SK-N-SH treated with all-trans-retinoic acid at 6 μM for 48 hours (cell line): ENCODE measurements at regions not wholly inside any gene's neighbourhood (a gene's known extent, or its start where the extent isn't known, plus 50 kb on each side); places are given as distances from the start of the nearest gene placed in this dataset.

Experiments used
- ATAC-seq: fragments of 200-7000 bp; cut with Tn5 transposase; 3 replicates; pipeline ENCODE4 v1.9.1; 2020; ENCODE audit warnings: mild to moderate bottlenecking, moderate library complexity
- BACH2 ChIP-seq: fragments of 250-450 bp; sonication (Bioruptor Pico); IDR thresholded peaks from 2 replicates; pipeline ENCODE4 v1.9.0; 2021; ENCODE audit warnings: mild to moderate bottlenecking, borderline replicate concordance
- CSDC2 ChIP-seq: fragments of 250-450 bp; sonication (Bioruptor Pico); IDR thresholded peaks from 2 replicates; pipeline ENCODE4 v1.5.0; 2020; ENCODE audit warnings: mild to moderate bottlenecking, moderate library complexity
- ISL1 ChIP-seq: fragments of 250-450 bp; sonication (Bioruptor Pico); IDR thresholded peaks from 2 replicates; pipeline ENCODE4 v2.1.2; 2022; ENCODE audit warnings: mild to moderate bottlenecking, moderate library complexity
- OSR1 ChIP-seq: fragments of 250-450 bp; sonication (Bioruptor Pico); IDR thresholded peaks from 2 replicates; pipeline ENCODE4 v1.8.0; 2022; ENCODE audit warnings: moderate library complexity, mild to moderate bottlenecking, inconsistent platforms
- PPARA ChIP-seq: fragments of 250-450 bp; sonication (Bioruptor Pico); IDR thresholded peaks from 2 replicates; pipeline ENCODE4 v1.5.0; 2020; ENCODE audit warnings: mild to moderate bottlenecking, borderline replicate concordance
- SNAI2 ChIP-seq: fragments of 250-450 bp; sonication (Bioruptor Pico); IDR thresholded peaks from 2 replicates; pipeline ENCODE4 v1.5.0; 2020; ENCODE audit warnings: mild to moderate bottlenecking, moderate library complexity
- TCF4 ChIP-seq: fragments of 250-450 bp; sonication (Bioruptor Pico); IDR thresholded peaks from 2 replicates; pipeline ENCODE4 v1.8.0; 2021; ENCODE audit warnings: mild to moderate bottlenecking, moderate library complexity, borderline replicate concordance
- TOX ChIP-seq: fragments of 250-450 bp; sonication (Bioruptor Pico); IDR thresholded peaks from 2 replicates; pipeline ENCODE4 v1.8.0; 2021; ENCODE audit warnings: mild to moderate bottlenecking, moderate library complexity, borderline replicate concordance
- ZC3H10 ChIP-seq: fragments of 250-450 bp; sonication (Bioruptor Pico); IDR thresholded peaks from 2 replicates; pipeline ENCODE4 v1.5.1; 2021; ENCODE audit warnings: mild to moderate bottlenecking, moderate library complexity
- ZFP3 ChIP-seq: fragments of 250-450 bp; sonication (Bioruptor Pico); IDR thresholded peaks from 2 replicates; pipeline ENCODE4 v1.5.0; 2020; ENCODE audit warnings: mild to moderate bottlenecking, moderate library complexity
- ZFP30 ChIP-seq: fragments of 450-650 bp; formaldehyde crosslinking; IDR thresholded peaks from 2 replicates; pipeline ENCODE4 v1.5.0; 2022; ENCODE audit warnings: mild to moderate bottlenecking, moderate library complexity
- ZNF565 ChIP-seq: fragments of 450-650 bp; formaldehyde crosslinking; conservative IDR thresholded peaks from 2 replicates; pipeline ENCODE4 v1.5.0; 2020; ENCODE audit warnings: low read depth, mild to moderate bottlenecking, moderate library complexity
- ZNF70 ChIP-seq: fragments of 450-650 bp; formaldehyde crosslinking; IDR thresholded peaks from 2 replicates; pipeline ENCODE4 v1.5.0; 2020; ENCODE audit warnings: mild to moderate bottlenecking, moderate library complexity
- ZNF8 ChIP-seq: fragments of 450-650 bp; formaldehyde crosslinking; IDR thresholded peaks from 2 replicates; pipeline ENCODE4 v1.5.0; 2020; ENCODE audit warnings: mild to moderate bottlenecking, moderate library complexity
- TF ChIP-seq, protein P1 (sequence below): fragments of 250-450 bp; sonication (Bioruptor Pico); IDR thresholded peaks from 2 replicates; pipeline ENCODE4 v1.8.0; 2021; ENCODE audit warnings: low read depth, mild to moderate bottlenecking, moderate library complexity, borderline replicate concordance
- TF ChIP-seq, protein P2 (sequence below): fragments of 250-450 bp; sonication (Bioruptor Pico); IDR thresholded peaks from 2 replicates; pipeline ENCODE4 v1.8.0; 2020; ENCODE audit warnings: mild to moderate bottlenecking, moderate library complexity, borderline replicate concordance
- TF ChIP-seq, protein P3 (sequence below): fragments of 250-450 bp; sonication (Bioruptor Pico); IDR thresholded peaks from 2 replicates; pipeline ENCODE4 v1.5.1; 2020; ENCODE audit warnings: low read depth, mild to moderate bottlenecking, moderate library complexity
- TF ChIP-seq, protein P4 (sequence below): fragments of 250-450 bp; sonication (Bioruptor Pico); IDR thresholded peaks from 2 replicates; pipeline ENCODE4 v1.5.1; 2021; ENCODE audit warnings: mild to moderate bottlenecking, moderate library complexity

DNA sequence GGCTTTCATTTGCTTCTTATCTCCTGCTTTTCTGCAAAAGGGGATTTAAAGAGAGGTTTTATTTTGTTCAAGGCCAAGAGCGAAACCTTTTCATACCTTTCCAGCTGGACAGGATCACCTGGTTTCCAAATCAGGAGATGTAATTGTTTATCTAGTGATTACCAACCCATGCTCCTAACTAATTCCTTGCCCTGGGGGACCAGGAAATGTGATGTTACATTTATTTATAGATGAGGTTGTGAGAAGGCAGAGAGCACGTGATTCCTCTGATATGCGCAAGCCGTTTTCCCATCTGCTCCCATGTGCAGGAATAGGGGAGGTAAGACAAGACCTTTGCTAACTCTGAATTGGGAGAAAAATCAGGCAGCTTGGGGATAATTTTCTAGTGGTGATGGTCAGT, 507.2 kb upstream of the LARGE1 start:
- no peak for ATAC-seq
- TF ChIP-seq ZC3H10 (CRISPR knock-in tag) = no peak
- TF ChIP-seq, protein P1, sequence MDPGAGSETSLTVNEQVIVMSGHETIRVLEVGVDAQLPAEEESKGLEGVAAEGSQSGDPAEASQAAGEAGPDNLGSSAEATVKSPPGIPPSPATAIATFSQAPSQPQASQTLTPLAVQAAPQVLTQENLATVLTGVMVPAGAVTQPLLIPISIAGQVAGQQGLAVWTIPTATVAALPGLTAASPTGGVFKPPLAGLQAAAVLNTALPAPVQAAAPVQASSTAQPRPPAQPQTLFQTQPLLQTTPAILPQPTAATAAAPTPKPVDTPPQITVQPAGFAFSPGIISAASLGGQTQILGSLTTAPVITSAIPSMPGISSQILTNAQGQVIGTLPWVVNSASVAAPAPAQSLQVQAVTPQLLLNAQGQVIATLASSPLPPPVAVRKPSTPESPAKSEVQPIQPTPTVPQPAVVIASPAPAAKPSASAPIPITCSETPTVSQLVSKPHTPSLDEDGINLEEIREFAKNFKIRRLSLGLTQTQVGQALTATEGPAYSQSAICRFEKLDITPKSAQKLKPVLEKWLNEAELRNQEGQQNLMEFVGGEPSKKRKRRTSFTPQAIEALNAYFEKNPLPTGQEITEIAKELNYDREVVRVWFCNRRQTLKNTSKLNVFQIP (CRISPR knock-in tag) = no peak
- no peak for TF ChIP-seq BACH2 (CRISPR knock-in tag)
- no peak for TF ChIP-seq ZNF8
- no peak for TF ChIP-seq ZFP30 (CRISPR knock-in tag)
- TF ChIP-seq, protein P2, sequence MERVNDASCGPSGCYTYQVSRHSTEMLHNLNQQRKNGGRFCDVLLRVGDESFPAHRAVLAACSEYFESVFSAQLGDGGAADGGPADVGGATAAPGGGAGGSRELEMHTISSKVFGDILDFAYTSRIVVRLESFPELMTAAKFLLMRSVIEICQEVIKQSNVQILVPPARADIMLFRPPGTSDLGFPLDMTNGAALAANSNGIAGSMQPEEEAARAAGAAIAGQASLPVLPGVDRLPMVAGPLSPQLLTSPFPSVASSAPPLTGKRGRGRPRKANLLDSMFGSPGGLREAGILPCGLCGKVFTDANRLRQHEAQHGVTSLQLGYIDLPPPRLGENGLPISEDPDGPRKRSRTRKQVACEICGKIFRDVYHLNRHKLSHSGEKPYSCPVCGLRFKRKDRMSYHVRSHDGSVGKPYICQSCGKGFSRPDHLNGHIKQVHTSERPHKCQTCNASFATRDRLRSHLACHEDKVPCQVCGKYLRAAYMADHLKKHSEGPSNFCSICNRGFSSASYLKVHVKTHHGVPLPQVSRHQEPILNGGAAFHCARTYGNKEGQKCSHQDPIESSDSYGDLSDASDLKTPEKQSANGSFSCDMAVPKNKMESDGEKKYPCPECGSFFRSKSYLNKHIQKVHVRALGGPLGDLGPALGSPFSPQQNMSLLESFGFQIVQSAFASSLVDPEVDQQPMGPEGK (CRISPR knock-in tag) = no peak
- TF ChIP-seq ZNF565 (CRISPR knock-in tag) = no peak
- TF ChIP-seq ZFP3 (CRISPR knock-in tag) = no peak
- TF ChIP-seq PPARA (CRISPR knock-in tag) = no peak
- TF ChIP-seq, protein P3, sequence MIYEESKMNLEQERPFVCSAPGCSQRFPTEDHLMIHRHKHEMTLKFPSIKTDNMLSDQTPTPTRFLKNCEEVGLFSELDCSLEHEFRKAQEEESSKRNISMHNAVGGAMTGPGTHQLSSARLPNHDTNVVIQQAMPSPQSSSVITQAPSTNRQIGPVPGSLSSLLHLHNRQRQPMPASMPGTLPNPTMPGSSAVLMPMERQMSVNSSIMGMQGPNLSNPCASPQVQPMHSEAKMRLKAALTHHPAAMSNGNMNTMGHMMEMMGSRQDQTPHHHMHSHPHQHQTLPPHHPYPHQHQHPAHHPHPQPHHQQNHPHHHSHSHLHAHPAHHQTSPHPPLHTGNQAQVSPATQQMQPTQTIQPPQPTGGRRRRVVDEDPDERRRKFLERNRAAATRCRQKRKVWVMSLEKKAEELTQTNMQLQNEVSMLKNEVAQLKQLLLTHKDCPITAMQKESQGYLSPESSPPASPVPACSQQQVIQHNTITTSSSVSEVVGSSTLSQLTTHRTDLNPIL = no peak
- no peak for TF ChIP-seq TOX
- TF ChIP-seq CSDC2 (CRISPR knock-in tag) = no peak
- no peak for TF ChIP-seq ISL1 (CRISPR knock-in tag)
- TF ChIP-seq SNAI2 (CRISPR knock-in tag) = no peak
- no peak for TF ChIP-seq ZNF70 (CRISPR knock-in tag)
- TF ChIP-seq, protein P4, sequence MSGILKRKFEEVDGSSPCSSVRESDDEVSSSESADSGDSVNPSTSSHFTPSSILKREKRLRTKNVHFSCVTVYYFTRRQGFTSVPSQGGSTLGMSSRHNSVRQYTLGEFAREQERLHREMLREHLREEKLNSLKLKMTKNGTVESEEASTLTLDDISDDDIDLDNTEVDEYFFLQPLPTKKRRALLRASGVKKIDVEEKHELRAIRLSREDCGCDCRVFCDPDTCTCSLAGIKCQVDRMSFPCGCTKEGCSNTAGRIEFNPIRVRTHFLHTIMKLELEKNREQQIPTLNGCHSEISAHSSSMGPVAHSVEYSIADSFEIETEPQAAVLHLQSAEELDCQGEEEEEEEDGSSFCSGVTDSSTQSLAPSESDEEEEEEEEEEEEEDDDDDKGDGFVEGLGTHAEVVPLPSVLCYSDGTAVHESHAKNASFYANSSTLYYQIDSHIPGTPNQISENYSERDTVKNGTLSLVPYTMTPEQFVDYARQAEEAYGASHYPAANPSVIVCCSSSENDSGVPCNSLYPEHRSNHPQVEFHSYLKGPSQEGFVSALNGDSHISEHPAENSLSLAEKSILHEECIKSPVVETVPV (CRISPR knock-in tag) = no peak
- no peak for TF ChIP-seq OSR1 (CRISPR knock-in tag)

DNA sequence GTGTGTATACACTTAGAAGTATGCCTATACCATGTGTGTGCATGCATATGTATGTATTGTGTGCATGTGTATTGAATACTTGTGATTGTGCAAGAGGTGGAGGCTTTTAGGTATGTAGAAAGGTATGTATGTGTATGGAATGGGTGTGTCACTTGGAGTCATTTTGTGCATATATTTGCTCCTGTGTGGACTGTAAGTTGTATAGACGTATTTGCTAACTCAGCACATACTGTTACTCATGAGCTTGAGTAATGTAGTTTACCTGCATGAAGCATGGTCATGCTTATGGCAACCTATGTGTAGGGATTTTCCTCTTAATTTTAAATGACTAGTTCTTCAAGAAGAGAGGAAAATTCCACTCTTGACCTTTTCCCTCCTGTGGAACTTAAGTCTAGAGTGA, 507.6 kb upstream of the LARGE1 start:
- ATAC-seq = no peak

More for the DNA sequence above, 507.6 kb upstream of the LARGE1 start:
- TF ChIP-seq OSR1 (CRISPR knock-in tag) = no peak
- no peak for TF ChIP-seq TCF4
- no peak for TF ChIP-seq ZNF70 (CRISPR knock-in tag)
- TF ChIP-seq, protein P4 (CRISPR knock-in tag) = no peak
- TF ChIP-seq, protein P3 = no peak
- no peak for TF ChIP-seq CSDC2 (CRISPR knock-in tag)
- TF ChIP-seq ZC3H10 (CRISPR knock-in tag) = no peak
- TF ChIP-seq BACH2 (CRISPR knock-in tag) = no peak
- TF ChIP-seq, protein P1 (CRISPR knock-in tag) = no peak
- TF ChIP-seq, all 23 proteins: peak for 0
